ENCODE measurements at regions not wholly inside any gene's neighbourhood (a gene's known extent, or its start where the extent isn't known, plus 50 kb on each side); places are given as distances from the start of the nearest gene placed in this dataset.

GRCh38 chr13:80452279-80452678 lies 111.4 kb upstream of the SPRY2 start:
- DNase-seq, result no peak

- DNase-seq, result no peak
Measured at GRCh38 chr13:80451641-80452040, 110.7 kb upstream of the SPRY2 start.

GRCh38 chr13:80450386-80450785 lies 109.5 kb upstream of the SPRY2 start:
- DNase-seq, result no peak

- DNase-seq, result no peak
Measured at GRCh38 chr13:80448725-80449124, 107.8 kb upstream of the SPRY2 start.

GRCh38 chr13:80447747-80448146 lies 106.8 kb upstream of the SPRY2 start:
- DNase-seq, result no peak

GRCh38 chr13:80444240-80445015 lies 103.5 kb upstream of the SPRY2 start:
- no peak for DNase-seq

- no peak for DNase-seq
Measured at GRCh38 chr13:80442609-80443008, 101.7 kb upstream of the SPRY2 start.

GRCh38 chr13:80441968-80442367 lies 101.0 kb upstream of the SPRY2 start:
- no peak for DNase-seq

- no peak for DNase-seq
Measured at GRCh38 chr13:80438521-80438920, 97.6 kb upstream of the SPRY2 start.

GRCh38 chr13:80437231-80437630 lies 96.3 kb upstream of the SPRY2 start:
- DNase-seq, result no peak

GRCh38 chr13:80436571-80437169 lies 95.7 kb upstream of the SPRY2 start:
- no peak for DNase-seq

- no peak for DNase-seq
Measured at GRCh38 chr13:80430561-80430960, 89.6 kb upstream of the SPRY2 start.

- DNase-seq, result no peak
Measured at GRCh38 chr13:80428349-80429096, 87.6 kb upstream of the SPRY2 start.

GRCh38 chr13:80419416-80419815 lies 78.5 kb upstream of the SPRY2 start:
- DNase-seq, result no peak

GRCh38 chr13:80413611-80414010 lies 72.7 kb upstream of the SPRY2 start:
- no peak for DNase-seq

- DNase-seq, result no peak
Measured at GRCh38 chr13:80408270-80408669, 67.3 kb upstream of the SPRY2 start.

GRCh38 chr13:80400865-80401426 lies 60.0 kb upstream of the SPRY2 start:
- no peak for DNase-seq

GRCh38 chr13:80400164-80400864 lies 59.4 kb upstream of the SPRY2 start:
- no peak for DNase-seq

GRCh38 chr13:80399340-80400163 lies 58.6 kb upstream of the SPRY2 start:
- no peak for DNase-seq

All from stimulated activated CD4-positive, alpha-beta T cell treated with anti-CD3 and anti-CD28 coated beads, Interleukin-4, amount 100 ng/mL, for 24 hours (primary cell).